Endothelial cell (in vitro differentiated cells): ENCODE measurements at regions not wholly inside any gene's neighbourhood (a gene's known extent, or its start where the extent isn't known, plus 50 kb on each side); places are given as distances from the start of the nearest gene placed in this dataset.
"Not testable (repeated sequence)": the region's sequence is repeated elsewhere in the genome, so short reads cannot be mapped to it uniquely, and the experiment has no call there.

Experiments
- DNase-seq: peaks from one replicate; pipeline ENCODE4 v3.0.0; 2021; ENCODE audit warnings: low spot score
- H3K27ac Mint-ChIP-seq: one replicate; pipeline ENCODE4 v1.8.0; 2021; ENCODE audit warnings: mixed read lengths, inconsistent platforms; ENCODE audit not compliant: unreplicated experiment
- H3K27me3 Mint-ChIP-seq: one replicate; pipeline ENCODE4 v1.8.0; 2021; ENCODE audit warnings: mild to moderate bottlenecking, moderate library complexity, mixed read lengths, inconsistent platforms; ENCODE audit not compliant: unreplicated experiment
- H3K36me3 Mint-ChIP-seq: one replicate; pipeline ENCODE4 v1.8.0; 2021; ENCODE audit warnings: mild to moderate bottlenecking, low read depth, mixed read lengths, inconsistent platforms; ENCODE audit not compliant: unreplicated experiment
- H3K4me1 Mint-ChIP-seq: one replicate; pipeline ENCODE4 v1.8.0; 2021; ENCODE audit warnings: mild to moderate bottlenecking, mixed read lengths, inconsistent platforms; ENCODE audit not compliant: unreplicated experiment
- H3K4me3 Mint-ChIP-seq: one replicate; pipeline ENCODE4 v1.8.0; 2021; ENCODE audit warnings: mild to moderate bottlenecking, mixed read lengths, inconsistent platforms; ENCODE audit not compliant: unreplicated experiment
- H3K9me3 Mint-ChIP-seq: one replicate; pipeline ENCODE4 v1.8.0; 2021; ENCODE audit warnings: mixed read lengths, inconsistent platforms; ENCODE audit not compliant: unreplicated experiment
- TF ChIP-seq, protein P1 (sequence below): fragments of 200-600 bp; sonication (generic); IDR thresholded peaks from one replicate; pipeline ENCODE4 v1.5.0; 2021; ENCODE audit warnings: antibody characterized with exemption; ENCODE audit not compliant: unreplicated experiment

DNA sequence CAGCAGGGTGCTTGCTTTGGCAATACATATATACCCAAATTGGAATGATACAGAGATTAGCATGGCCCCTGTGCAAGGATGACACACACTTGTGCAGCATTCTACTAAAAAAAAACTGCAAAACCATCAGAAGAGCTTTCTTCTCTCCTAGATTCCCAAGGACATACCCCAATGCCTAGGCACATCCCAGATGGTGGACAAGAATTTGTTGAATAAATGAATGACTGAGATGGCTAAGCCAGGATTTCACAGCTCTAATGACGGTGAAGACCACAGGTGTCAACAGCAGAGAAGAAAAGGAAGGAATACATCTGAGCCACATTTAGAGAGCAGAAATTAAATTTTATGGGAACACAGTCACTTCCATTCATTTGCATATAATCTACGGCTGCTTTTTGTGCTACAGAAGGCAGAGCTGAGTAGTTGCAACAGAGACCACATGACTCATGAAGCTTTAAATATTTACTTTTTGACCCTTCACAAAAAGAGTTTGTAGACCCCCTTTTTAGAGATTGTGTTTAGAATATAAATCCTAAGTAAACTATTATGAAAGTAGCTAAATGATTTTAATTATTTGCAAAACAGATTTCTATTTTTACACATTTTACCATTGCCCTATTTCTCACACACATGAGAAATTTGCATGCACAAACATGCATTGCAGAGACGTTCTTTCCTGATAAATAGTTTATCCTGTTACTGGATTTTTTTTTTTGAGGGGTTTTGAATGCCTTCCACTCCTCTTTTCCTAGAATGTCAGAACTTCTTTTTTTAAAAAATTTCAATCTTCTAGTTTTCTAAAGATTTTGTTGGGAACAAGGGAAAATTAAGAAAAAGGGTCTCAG lies 119.0 kb downstream of the PMAIP1 start:
- Mint-ChIP-seq H3K4me3 (no peak overlapping the region), H3K27me3 (no peaks in the 10 kb centered on the region), H3K9me3 (no peaks in the 10 kb centered on the region), H3K36me3 (no peaks in the 10 kb centered on the region), H3K27ac (no peak overlapping the region), H3K4me1 (no peaks in the 10 kb centered on the region)
- TF ChIP-seq, protein P1, sequence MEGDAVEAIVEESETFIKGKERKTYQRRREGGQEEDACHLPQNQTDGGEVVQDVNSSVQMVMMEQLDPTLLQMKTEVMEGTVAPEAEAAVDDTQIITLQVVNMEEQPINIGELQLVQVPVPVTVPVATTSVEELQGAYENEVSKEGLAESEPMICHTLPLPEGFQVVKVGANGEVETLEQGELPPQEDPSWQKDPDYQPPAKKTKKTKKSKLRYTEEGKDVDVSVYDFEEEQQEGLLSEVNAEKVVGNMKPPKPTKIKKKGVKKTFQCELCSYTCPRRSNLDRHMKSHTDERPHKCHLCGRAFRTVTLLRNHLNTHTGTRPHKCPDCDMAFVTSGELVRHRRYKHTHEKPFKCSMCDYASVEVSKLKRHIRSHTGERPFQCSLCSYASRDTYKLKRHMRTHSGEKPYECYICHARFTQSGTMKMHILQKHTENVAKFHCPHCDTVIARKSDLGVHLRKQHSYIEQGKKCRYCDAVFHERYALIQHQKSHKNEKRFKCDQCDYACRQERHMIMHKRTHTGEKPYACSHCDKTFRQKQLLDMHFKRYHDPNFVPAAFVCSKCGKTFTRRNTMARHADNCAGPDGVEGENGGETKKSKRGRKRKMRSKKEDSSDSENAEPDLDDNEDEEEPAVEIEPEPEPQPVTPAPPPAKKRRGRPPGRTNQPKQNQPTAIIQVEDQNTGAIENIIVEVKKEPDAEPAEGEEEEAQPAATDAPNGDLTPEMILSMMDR: no peak
- DNase-seq: no peak

DNA sequence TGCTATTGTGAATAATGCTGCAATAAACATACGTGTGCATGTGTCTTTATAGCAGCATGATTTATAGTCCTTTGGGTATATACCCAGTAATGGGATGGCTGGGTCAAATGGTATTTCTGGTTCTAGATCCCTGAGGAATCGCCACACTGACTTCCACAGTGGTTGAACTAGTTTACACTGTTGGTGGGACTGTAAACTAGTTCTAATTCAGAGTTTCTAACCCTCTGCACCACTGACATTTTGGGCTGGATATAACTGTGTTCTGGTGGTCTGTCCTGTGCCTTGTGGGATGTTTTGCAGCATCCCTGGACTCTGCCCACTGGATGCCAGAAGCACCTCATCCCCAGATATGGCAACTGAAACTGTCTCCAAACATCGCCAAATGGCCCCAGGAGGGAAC lies 118.3 kb downstream of the PMAIP1 start:
- not testable (repeated sequence) for H3K4me3 Mint-ChIP-seq, DNase-seq, H3K36me3 Mint-ChIP-seq, H3K27ac Mint-ChIP-seq, H3K9me3 Mint-ChIP-seq, H3K4me1 Mint-ChIP-seq, H3K27me3 Mint-ChIP-seq

DNA sequence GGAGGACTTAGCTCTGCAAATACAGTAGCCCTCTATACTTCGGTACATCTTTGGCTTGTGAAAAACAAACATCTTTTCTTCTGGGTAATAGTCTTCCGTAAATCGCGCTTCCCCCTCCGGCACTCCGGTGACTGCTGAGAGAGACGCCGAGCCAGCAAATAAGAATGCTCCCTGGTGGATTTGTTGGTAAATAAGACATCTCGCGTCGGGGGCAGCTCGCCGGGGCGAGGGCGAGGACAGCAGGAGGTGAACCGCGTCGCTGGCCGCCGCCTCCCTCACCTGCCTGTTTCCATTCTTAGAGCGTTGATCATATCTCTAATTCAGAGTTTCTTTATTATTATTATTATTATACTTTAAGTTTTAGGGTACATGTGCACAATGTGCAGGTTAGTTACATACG lies 117.6 kb downstream of the PMAIP1 start:
- Mint-ChIP-seq H3K4me1 (no peaks in the 10 kb centered on the region), H3K4me3 (no peak overlapping the region), H3K36me3 (no peaks in the 10 kb centered on the region), H3K9me3 (no peaks in the 10 kb centered on the region), H3K27ac (no peak overlapping the region), H3K27me3 (no peaks in the 10 kb centered on the region)
- DNase-seq: no peak
- TF ChIP-seq, protein P1: no peak

DNA sequence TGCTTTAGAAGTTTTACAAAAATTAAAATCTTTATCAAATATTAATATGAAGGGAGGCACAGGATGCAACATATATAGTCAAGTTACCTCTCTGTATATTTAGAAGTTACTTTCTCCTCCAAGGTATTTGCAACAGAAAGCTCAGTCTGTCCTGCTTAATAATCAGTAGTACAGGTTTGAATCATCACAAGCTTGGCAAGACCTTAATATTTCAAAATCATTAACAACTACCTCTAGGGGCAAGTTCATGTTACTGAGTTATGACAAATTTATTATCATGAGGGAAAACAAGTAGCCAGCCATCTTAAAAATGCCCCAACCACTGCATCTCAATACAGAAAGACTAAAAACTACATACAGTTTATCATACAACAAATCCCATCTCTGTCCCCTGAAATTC lies 116.0 kb downstream of the PMAIP1 start:
- H3K4me3 Mint-ChIP-seq, H3K9me3 Mint-ChIP-seq, DNase-seq, H3K27ac Mint-ChIP-seq, H3K4me1 Mint-ChIP-seq, H3K27me3 Mint-ChIP-seq, H3K36me3 Mint-ChIP-seq: not testable (repeated sequence)

DNA sequence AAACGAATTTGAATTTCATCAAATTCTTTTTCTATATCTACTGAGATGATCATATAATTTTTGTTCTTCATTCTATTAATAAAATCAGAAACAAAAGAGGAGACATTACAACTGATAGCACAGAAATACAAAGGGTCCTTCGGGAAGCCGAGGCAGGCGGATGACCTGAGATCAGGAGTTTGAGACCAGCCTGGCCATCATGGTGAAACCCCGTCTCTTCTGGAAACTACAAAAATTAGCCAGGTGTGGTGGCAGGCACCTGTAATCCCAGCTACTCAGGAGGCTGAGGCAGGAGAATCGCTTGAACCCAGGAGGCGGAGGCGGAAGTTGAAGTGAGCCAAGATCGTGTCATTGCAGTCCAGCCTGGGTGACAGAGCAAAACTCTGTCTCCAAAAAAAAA lies 113.4 kb downstream of the PMAIP1 start:
- not testable (repeated sequence) for H3K4me3 Mint-ChIP-seq, H3K27ac Mint-ChIP-seq, H3K36me3 Mint-ChIP-seq, DNase-seq, H3K27me3 Mint-ChIP-seq, H3K4me1 Mint-ChIP-seq, H3K9me3 Mint-ChIP-seq

DNA sequence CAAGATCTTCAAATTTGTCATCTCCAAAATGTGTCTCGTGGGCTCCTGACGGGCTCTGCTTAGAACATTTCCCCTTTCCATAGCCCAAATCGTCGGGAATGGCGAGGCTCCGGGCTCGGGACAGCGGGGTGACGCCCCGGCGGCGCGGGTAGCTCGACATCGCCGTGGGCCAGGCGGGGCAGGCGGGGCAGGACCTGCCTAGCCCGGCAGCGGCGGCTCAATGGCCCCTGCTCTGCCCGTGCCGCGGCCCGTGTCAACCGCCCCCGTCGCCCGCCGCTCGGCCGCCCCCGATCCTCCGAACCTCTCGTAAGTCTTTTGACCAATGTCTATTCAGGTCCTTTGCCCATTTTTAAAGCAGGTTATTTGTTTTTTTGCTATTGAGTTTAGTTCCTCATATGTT lies 111.2 kb downstream of the PMAIP1 start:
- TF ChIP-seq, protein P1: no peak
- Mint-ChIP-seq H3K4me3 (no peak overlapping the region), H3K27me3 (peaks cover 3% of the 10 kb centered on the region), H3K27ac (no peak overlapping the region), H3K9me3 (no peaks in the 10 kb centered on the region), H3K4me1 (no peaks in the 10 kb centered on the region), H3K36me3 (no peaks in the 10 kb centered on the region)
- DNase-seq: no peak
